Stomach (tissue), 8 donors: ENCODE measurements at regions not wholly inside any gene's neighbourhood (a gene's known extent, or its start where the extent isn't known, plus 50 kb on each side); places are given as distances from the start of the nearest gene placed in this dataset.
A peak's percentile ranks its signal among the peaks of the same experiment; 100 is the strongest.

Experiments
- DNase-seq, 2 donors: peaks; one replicate each; pipeline versions ENCODE4 v3.0.0 to v3.0.0-alpha.2; 2013 to 2019
- H3K27ac ChIP-seq, 5 donors: fragments of 200-600 bp in 4 of 5; sonication (generic) in 4 of 5; one replicate each; pipeline ENCODE4 v1.5.1; 2013 to 2019; ENCODE audit warnings: mild to moderate bottlenecking in 1 of 5, moderate library complexity in 1 of 5
- H3K27me3 ChIP-seq, 3 donors: fragments of 200-600 bp; sonication (generic); one replicate each; pipeline ENCODE4 v1.5.1; 2017 to 2019; ENCODE audit warnings: mixed run types in 1 of 3
- H3K36me3 ChIP-seq, 4 donors: fragments of 200-600 bp; sonication (generic); 1 replicate in 3 of 4; 2 replicates in 1 of 4; pipeline ENCODE4 v1.5.1; 2016 to 2019
- H3K4me1 ChIP-seq, 4 donors: fragments of 200-600 bp; sonication (generic); one replicate each; pipeline ENCODE4 v1.5.1; 2016 to 2019
- H3K4me3 ChIP-seq, 4 donors: fragments of 200-600 bp; sonication (generic) in 3 of 4; one replicate each; pipeline ENCODE4 v1.5.1; 2016 to 2019; ENCODE audit warnings: mild to moderate bottlenecking in 1 of 4
- H3K9me3 ChIP-seq, 4 donors: fragments of 200-600 bp; sonication (generic); one replicate each; pipeline ENCODE4 v1.5.1; 2016 to 2019
- EP300 ChIP-seq: sonication (generic); formaldehyde crosslinking; IDR thresholded peaks from one replicate; pipeline ENCODE4 v1.6.1; 2017; ENCODE audit warnings: antibody characterized with exemption
- POLR2A ChIP-seq, 4 donors: fragments of 450-650 bp; IDR thresholded peaks; one replicate each; pipeline ENCODE4 v1.6.1; 2016; ENCODE audit warnings: antibody characterized with exemption in 4 of 4, control low read depth in 2 of 4, mild to moderate bottlenecking in 1 of 4, moderate library complexity in 1 of 4
- POLR2AphosphoS5 ChIP-seq, 3 donors: sonication (generic); formaldehyde crosslinking; IDR thresholded peaks; one replicate each; pipeline ENCODE4 v1.6.1; 2016; ENCODE audit warnings: antibody characterized with exemption in 3 of 3
- WGBS, 5 donors: extraction: QIAGEN DNeasy Blood & Tissue Kit in 3 of 5; methylation state at CpG; one replicate each; pipeline versions ENCODE4 v1.1.5 to v1.1.7; 2013 to 2018; 5-methylcytosine and 5-hydroxymethylcytosine counted together
- intact Hi-C: fragments of 100-400 bp; cut with DNase I; formaldehyde crosslinking; loops from one replicate; pipeline ENCODE4 v1.15.1; 2023; ENCODE audit warnings: low total_unique reads
- TF ChIP-seq, protein P1 (sequence below), 7 experiments: fragments of 450-650 bp in 4 of 7; fragments of 200-600 bp in 3 of 7; sonication (generic) in 3 of 7; IDR thresholded peaks; one replicate each; pipeline ENCODE4 v1.5.1; 2016 to 2019; ENCODE audit warnings: antibody characterized with exemption in 7 of 7, control low read depth in 2 of 7, mild to moderate bottlenecking in 1 of 7
- donor health status: healthy with polysubstance abuse.
- donor health status: Bipolar disorder and iron deficiency.
- donor health status: healthy.

DNA sequence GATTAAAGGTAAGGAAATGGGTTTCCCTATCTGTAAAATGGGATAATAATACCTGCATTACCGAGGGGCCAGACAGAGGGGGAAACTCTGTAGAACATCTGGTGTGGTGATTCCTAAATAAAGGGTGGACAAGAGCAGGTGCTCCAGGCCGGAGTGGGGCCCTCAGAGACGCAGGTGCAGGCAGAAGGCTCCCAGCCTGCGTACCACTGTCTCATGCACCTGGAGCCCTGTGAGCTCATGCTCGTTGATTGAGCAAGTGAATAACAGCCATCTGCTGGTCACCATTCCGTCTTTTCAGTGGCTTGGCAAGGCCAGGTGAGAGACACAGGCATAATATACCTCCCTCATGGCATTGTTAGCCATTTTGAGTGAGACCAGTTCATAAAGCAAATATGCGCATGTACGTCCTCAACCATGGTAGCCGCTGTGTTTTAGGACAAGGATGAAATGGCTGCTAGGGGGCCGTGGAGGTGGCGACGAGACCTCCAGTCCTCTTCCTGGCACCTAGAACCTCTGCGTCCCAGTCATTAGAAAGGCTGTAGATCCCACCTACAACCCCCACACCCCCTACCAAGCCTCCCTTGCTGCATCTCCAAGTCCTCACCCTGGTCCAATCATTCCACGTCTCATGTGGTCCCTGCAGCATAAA lies 198.0 kb upstream of the MVB12B start:
- TF ChIP-seq, protein P1, sequence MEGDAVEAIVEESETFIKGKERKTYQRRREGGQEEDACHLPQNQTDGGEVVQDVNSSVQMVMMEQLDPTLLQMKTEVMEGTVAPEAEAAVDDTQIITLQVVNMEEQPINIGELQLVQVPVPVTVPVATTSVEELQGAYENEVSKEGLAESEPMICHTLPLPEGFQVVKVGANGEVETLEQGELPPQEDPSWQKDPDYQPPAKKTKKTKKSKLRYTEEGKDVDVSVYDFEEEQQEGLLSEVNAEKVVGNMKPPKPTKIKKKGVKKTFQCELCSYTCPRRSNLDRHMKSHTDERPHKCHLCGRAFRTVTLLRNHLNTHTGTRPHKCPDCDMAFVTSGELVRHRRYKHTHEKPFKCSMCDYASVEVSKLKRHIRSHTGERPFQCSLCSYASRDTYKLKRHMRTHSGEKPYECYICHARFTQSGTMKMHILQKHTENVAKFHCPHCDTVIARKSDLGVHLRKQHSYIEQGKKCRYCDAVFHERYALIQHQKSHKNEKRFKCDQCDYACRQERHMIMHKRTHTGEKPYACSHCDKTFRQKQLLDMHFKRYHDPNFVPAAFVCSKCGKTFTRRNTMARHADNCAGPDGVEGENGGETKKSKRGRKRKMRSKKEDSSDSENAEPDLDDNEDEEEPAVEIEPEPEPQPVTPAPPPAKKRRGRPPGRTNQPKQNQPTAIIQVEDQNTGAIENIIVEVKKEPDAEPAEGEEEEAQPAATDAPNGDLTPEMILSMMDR (IDR thresholded peaks at IDR 0.05) = no peak
- TF ChIP-seq POLR2A (IDR thresholded peaks at IDR 0.05) = no peak
- no peak for TF ChIP-seq POLR2AphosphoS5 (IDR thresholded peaks at IDR 0.05)
- no peak for TF ChIP-seq EP300
- peaks cover 0 to 7% (median 0%) of the 10 kb centered on the region in 4 donors for H3K9me3 ChIP-seq
- no peak overlapping the region for H3K27ac ChIP-seq
- peak in 1 of 2 donors; percentile 11 for DNase-seq
- intact Hi-C loops = no loop called here
- H3K4me1 ChIP-seq = peaks cover 0 to 14% (median 3%) of the 10 kb centered on the region in 4 donors
- no peak overlapping the region for H3K4me3 ChIP-seq
- no peaks in the 10 kb centered on the region for H3K36me3 ChIP-seq
- 78 to 86% (median 80%) methylated on average over 13 to 14 of the region's 14 CpGs for WGBS, 5 donors
- H3K27me3 ChIP-seq = peaks cover 0 to 26% (median 7%) of the 10 kb centered on the region in 3 donors

GRCh38 chr9:126131066-126132010 lies 195.3 kb upstream of the MVB12B start:
- Histone ChIP-seq H3K36me3 (no peaks in the 10 kb centered on the region), H3K9me3 (peaks cover 0 to 7% (median 3%) of the 10 kb centered on the region in 4 donors), H3K4me1 (no peaks in the 10 kb centered on the region), H3K27ac (no peak overlapping the region), H3K4me3 (no peak overlapping the region), H3K27me3 (peaks cover 0 to 18% (median 7%) of the 10 kb centered on the region in 3 donors)
- no peak for TF ChIP-seq POLR2A (IDR thresholded peaks at IDR 0.05)
- TF ChIP-seq, protein P1 (IDR thresholded peaks at IDR 0.05) = no peak
- TF ChIP-seq POLR2AphosphoS5 (IDR thresholded peaks at IDR 0.05) = no peak
- TF ChIP-seq EP300 = no peak
- intact Hi-C loops = no loop called here
- WGBS, 5 donors = 71 to 78% (median 72%) methylated on average over 15 to 16 of the region's 16 CpGs
- DNase-seq = peak in 1 of 2 donors; percentile 15

- Histone ChIP-seq H3K9me3 (peaks cover 0 to 14% (median 9%) of the 10 kb centered on the region in 4 donors), H3K36me3 (no peaks in the 10 kb centered on the region), H3K27ac (no peak overlapping the region), H3K4me1 (no peaks in the 10 kb centered on the region), H3K4me3 (no peak overlapping the region), H3K27me3 (peaks cover 0 to 9% (median 7%) of the 10 kb centered on the region in 3 donors)
- DNase-seq = peak in 1 of 2 donors; percentile 0
- intact Hi-C loops = no loop called here
- TF ChIP-seq EP300 = no peak
- TF ChIP-seq, protein P1 (IDR thresholded peaks at IDR 0.05) = no peak
- no peak for TF ChIP-seq POLR2A (IDR thresholded peaks at IDR 0.05)
- no peak for TF ChIP-seq POLR2AphosphoS5 (IDR thresholded peaks at IDR 0.05)
Measured at GRCh38 chr9:126132746-126133145, 193.9 kb upstream of the MVB12B start.

- H3K4me3 ChIP-seq = no peak overlapping the region
- DNase-seq = no peak
- intact Hi-C loops = no loop called here
- H3K27ac ChIP-seq = no peak overlapping the region
- WGBS, 5 donors = 22 to 78% (median 54%) methylated on average over 1 of the region's 1 CpG
- TF ChIP-seq, protein P1 (IDR thresholded peaks at IDR 0.05) = no peak
- TF ChIP-seq POLR2AphosphoS5 (IDR thresholded peaks at IDR 0.05) = no peak
- no peak for TF ChIP-seq POLR2A (IDR thresholded peaks at IDR 0.05)
- TF ChIP-seq EP300 = no peak
- peaks cover 0 to 9% (median 0%) of the 10 kb centered on the region in 4 donors for H3K9me3 ChIP-seq
- no peaks in the 10 kb centered on the region for H3K36me3 ChIP-seq
- peaks cover 0 to 6% (median 0%) of the 10 kb centered on the region in 4 donors for H3K4me1 ChIP-seq
- peaks cover 0 to 28% (median 20%) of the 10 kb centered on the region in 3 donors for H3K27me3 ChIP-seq
Measured at GRCh38 chr9:126144196-126144595, 182.4 kb upstream of the MVB12B start.
